IPS-11a (cell line): ENCODE measurements at regions not wholly inside any gene's neighbourhood (a gene's known extent, or its start where the extent isn't known, plus 50 kb on each side); places are given as distances from the start of the nearest gene placed in this dataset.

Experiments used
- H3K4me3 ChIP-seq: one replicate; pipeline ENCODE4 v1.5.1; 2013; ENCODE audit warnings: low read depth, low read length, control low read depth

GRCh38 chr9:71218774-71219173 is 97.4 kb upstream of the TRPM3 start:
- no peak overlapping the region for H3K4me3 ChIP-seq

GRCh38 chr9:71213633-71214032 is 92.2 kb upstream of the TRPM3 start:
- H3K4me3 ChIP-seq: no peak overlapping the region

GRCh38 chr9:71210326-71210725 is 88.9 kb upstream of the TRPM3 start:
- H3K4me3 ChIP-seq: no peak overlapping the region

- H3K4me3 ChIP-seq: no peak overlapping the region
These were observed 88.5 kb upstream of the TRPM3 start for GRCh38 chr9:71209890-71210289.

GRCh38 chr9:71202931-71203330 is 81.5 kb upstream of the TRPM3 start:
- no peak overlapping the region for H3K4me3 ChIP-seq

GRCh38 chr9:71191708-71192107 is 70.3 kb upstream of the TRPM3 start:
- no peak overlapping the region for H3K4me3 ChIP-seq

GRCh38 chr9:71183251-71183650 is 61.8 kb upstream of the TRPM3 start:
- no peak overlapping the region for H3K4me3 ChIP-seq

GRCh38 chr9:71179183-71179582 is 57.8 kb upstream of the TRPM3 start:
- no peak overlapping the region for H3K4me3 ChIP-seq

GRCh38 chr9:71177901-71178300 is 56.5 kb upstream of the TRPM3 start:
- no peak overlapping the region for H3K4me3 ChIP-seq

GRCh38 chr9:71171517-71171916 is 50.1 kb upstream of the TRPM3 start:
- no peak overlapping the region for H3K4me3 ChIP-seq
